ENCODE measurements at regions not wholly inside any gene's neighbourhood (a gene's known extent, or its start where the extent isn't known, plus 50 kb on each side); places are given as distances from the start of the nearest gene placed in this dataset.
A peak's percentile ranks its signal among the peaks of the same experiment; 100 is the strongest.
"Not testable (repeated sequence)": the region's sequence is repeated elsewhere in the genome, so short reads cannot be mapped to it uniquely, and the experiment has no call there.

GRCh38 chr9:39463696-39464095, 108.2 kb downstream of the SPATA31A1 start:
- DNase-seq, result not testable (repeated sequence)

- peak; percentile 61 for DNase-seq
Measured at GRCh38 chr9:39464122-39464777, 108.8 kb downstream of the SPATA31A1 start.

DNA sequence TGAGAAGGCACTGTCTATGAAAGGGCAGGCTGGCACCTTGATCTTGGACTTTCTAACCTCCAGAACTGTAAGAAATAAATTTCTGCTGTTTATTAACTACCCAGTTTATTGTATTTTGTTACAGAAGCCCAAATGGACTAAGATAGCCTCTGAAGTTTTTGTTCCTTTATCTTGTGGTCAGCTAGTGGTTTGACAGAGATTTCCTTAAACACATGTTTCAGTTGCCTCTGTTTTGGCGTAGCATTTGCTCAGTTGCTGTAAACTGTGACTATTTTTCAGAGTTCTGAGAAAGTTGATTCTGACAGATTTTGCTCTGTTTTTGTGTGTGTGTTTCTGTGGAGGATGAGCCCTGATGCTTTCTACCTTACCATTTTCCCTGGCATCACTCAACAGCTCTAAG, 119.0 kb downstream of the SPATA31A1 start:
- DNase-seq, result not testable (repeated sequence)

DNA sequence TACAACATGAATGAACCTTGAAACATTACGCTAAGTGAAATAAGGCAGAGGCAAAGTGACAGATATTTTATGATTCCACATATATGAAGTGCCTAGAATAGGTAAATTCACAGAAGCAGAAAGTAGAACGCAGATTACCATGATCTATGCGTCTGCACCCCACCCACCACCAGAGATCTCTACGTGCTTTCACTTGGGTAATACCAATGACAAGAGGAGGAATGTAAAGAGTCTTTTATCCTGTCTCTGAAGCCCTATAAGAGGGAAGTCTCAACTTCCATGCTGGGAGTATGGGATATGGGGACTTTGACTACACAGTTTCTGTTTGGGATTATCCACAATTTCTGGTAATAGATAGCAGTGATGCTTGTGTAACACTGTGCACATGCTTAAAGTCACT, 127.6 kb downstream of the SPATA31A1 start:
- DNase-seq, result not testable (repeated sequence)

GRCh38 chr9:39483880-39484279, 128.4 kb downstream of the SPATA31A1 start:
- not testable (repeated sequence) for DNase-seq

GRCh38 chr9:39484292-39484691, 128.8 kb downstream of the SPATA31A1 start:
- DNase-seq, result not testable (repeated sequence)

DNA sequence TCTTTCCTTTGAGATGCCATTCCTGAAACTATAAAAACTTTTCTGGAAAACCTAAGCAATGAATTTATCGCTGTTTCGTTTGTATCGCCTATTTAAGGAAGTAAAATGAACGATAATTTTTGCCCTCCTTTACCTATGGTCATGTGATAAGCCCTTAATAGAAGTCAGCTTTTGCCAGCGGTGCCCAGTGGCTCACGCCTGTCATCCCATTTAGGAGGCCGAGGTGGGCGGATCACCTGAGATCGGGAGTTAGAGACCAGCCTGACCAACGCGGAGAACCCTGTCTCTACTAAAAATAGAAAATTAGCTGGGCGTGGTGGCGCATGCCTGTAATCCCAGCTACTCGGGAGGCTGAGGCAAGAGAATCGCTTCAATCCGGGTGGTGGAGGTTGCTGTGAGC, 132.0 kb downstream of the SPATA31A1 start:
- not testable (repeated sequence) for DNase-seq

GRCh38 chr9:39496248-39496647, 140.8 kb downstream of the SPATA31A1 start:
- not testable (repeated sequence) for DNase-seq

GRCh38 chr9:39503178-39503577, 147.7 kb downstream of the SPATA31A1 start:
- DNase-seq, result not testable (repeated sequence)

DNA sequence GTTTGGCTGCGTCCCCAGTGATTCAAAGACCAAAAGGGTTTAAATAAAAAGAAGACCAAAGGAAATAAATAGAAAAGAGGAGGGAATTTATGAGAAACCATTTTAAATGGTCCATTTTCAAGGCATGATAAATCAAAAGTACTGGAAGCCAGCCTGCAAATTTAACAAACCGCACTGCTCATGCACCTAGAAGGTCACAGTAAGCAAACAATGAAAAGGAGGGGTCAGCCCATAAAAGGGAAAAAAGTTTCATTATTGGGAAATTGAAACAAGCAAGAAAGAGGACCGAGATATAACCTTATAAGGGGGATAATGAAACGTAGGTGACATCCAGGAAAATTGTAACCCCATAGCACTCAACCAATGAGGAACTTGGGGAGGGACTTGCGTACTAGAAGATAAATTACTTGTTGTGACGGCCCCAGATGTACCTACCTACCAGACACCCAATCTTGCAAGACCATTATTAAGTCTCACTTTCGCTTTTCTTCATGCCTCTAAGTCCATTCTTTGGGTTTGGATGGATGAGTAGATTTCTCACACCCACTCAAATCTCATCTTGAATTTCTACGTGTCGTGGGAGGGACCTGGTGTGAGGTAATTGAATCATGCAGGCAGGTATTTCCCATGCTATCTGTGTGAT, 172.0 kb downstream of the SPATA31A1 start:
- DNase-seq, result not testable (repeated sequence)

GRCh38 chr9:39532597-39532996, 177.1 kb downstream of the SPATA31A1 start:
- not testable (repeated sequence) for DNase-seq

DNA sequence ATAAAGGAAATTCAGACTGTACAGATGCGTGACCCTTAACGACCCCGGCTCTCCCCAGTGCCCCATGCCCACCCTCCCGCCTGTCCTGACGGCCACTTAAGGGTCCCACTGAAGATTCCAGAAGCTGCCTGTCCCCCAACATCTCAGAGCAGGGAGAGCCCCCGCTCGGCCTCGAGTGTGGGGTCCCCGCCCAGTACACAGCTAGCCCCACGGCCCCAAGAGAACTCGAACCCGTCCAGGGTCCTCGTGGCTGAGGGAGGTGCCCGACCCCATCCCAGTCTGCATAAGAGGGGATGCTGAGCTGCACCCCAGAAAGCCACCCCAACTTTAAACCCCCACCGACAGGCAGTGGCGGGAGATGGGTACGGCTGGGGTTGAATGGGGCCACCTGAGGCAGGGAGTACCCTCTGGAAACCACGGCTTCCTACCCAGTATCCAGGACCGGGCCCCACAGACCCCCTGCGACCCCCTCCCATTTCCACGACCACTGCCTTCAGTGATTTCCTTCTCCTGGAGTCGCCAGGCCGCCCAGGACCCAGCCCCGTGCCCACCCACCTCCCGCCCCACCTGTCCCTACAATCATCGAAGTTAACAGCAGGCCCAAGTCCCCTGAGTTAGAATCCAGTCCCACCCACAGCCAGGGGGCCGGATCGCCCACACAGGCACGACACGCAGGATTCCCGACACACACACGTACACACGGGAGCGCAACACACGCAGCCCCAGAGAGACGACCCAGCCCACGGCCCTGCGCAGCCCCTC, 177.7 kb downstream of the SPATA31A1 start:
- not testable (repeated sequence) for DNase-seq

DNA sequence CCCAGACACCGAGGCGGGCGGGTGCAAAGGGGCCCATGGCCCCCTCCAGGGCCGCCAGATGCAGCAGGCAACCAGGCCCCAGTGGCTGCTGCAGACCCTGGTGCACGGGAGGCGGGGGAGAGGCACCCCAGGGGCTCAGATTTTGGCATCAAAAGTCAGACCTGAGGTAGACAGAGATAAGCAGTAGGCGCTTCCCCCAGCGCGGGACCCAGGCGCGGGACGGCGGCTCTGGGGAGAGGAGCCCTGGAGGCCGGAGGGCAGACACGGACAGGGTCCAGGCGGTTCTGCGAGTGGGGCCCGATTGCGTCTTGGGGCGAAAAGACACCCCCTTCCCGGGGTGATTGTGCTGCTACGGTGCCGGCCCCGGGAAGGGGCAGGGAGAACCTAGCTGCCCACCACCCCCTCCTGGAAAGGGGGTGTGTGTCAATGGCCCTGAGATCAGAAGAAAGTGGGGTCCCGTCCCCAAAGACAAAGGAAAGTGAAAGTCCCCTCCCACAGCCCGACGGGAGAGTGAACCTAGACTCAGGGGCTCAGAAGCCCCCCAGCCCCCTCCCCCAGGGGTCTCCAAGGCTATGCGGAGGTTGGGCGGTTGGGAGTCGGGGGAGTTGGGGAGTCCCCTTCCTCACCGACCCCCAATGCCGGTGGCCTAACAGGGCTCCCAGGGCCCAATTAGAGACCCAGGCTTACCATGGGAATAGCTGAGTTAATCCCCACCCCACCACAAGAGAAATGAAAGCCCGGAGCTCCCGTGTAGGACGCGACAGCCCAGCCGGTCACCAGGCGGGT, 178.5 kb downstream of the SPATA31A1 start:
- not testable (repeated sequence) for DNase-seq

DNA sequence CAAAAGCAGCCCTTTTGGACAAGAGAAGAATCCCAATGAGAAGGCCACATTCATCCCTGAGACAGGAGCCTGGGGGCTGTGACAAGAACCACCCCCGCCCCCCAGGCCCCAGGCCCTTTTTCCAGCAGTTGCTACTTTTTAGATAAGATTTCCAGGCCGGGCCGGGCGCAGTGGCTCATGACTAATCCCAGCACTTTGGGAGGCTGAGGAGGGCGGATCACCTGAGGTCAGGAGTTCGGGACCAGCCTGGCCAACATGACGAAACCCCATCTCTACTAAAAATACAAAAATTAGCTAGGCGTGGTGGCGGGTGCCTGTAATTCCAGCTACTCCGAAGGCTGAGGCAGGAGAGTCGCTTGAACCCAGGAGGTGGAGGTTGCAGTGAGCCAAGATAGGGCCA, 179.4 kb downstream of the SPATA31A1 start:
- DNase-seq, result not testable (repeated sequence)

DNA sequence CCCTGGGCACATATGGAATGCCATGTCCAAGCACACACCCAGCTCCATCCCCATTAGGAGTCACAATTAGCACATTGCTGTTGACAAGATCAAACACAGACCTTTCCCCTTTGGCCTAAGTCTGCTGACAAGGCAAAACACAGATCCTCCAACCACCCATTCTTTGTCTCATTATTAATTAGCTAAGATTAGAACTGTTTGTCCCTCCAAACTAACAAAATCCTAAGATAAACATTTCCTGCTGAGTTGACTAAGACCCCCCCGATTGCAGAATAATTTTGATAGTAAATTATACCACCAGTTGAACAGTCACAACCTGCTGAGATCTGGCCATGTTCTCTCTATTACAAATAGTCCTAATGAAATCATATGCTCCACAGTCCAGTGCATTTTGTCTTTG, 186.7 kb downstream of the SPATA31A1 start:
- not testable (repeated sequence) for DNase-seq

- not testable (repeated sequence) for DNase-seq
Measured at GRCh38 chr9:39545079-39545478, 189.6 kb downstream of the SPATA31A1 start.

- DNase-seq, result not testable (repeated sequence)
Measured at GRCh38 chr9:39550573-39550972, 195.1 kb downstream of the SPATA31A1 start.

- not testable (repeated sequence) for DNase-seq
Measured at GRCh38 chr9:39551544-39551943, 196.1 kb downstream of the SPATA31A1 start.

DNA sequence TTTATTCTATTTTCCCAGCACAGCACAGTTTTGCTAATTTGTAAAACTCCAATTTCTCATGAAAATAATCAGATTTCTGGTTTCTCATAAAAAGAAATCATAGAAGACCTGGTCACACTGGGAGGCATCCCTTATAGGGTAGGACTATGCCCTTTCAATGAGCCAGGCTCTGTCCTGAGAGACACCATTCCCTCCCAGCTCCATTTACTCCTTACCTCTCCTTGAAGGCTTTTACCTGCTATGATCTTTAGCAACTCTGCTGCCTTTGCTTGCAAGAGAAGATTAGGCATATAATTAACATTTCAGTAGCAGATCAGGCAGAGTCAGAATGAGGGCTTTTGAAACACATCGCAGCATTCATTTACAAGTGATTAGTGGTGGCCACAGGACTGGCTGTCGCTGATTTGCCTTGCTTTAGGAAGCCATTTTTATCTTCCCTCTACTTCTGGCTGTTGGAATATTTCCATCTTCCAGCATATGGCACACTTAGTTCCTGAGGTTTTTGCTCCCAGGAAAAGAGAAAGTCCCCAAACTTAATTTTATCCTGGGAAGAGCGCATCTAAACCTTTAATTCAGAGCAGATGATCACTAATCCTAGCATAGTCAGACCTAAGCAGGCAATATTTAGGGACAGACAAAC, 196.9 kb downstream of the SPATA31A1 start:
- DNase-seq, result not testable (repeated sequence)

- not testable (repeated sequence) for DNase-seq
Measured at GRCh38 chr9:39554352-39554751, 198.9 kb downstream of the SPATA31A1 start.

GRCh38 chr9:39559384-39559783, 203.9 kb downstream of the SPATA31A1 start:
- not testable (repeated sequence) for DNase-seq

GRCh38 chr9:39566782-39567181, 211.3 kb downstream of the SPATA31A1 start:
- DNase-seq, result not testable (repeated sequence)
